ENCODE measurements at regions not wholly inside any gene's neighbourhood (a gene's known extent, or its start where the extent isn't known, plus 50 kb on each side); places are given as distances from the start of the nearest gene placed in this dataset.

DNA sequence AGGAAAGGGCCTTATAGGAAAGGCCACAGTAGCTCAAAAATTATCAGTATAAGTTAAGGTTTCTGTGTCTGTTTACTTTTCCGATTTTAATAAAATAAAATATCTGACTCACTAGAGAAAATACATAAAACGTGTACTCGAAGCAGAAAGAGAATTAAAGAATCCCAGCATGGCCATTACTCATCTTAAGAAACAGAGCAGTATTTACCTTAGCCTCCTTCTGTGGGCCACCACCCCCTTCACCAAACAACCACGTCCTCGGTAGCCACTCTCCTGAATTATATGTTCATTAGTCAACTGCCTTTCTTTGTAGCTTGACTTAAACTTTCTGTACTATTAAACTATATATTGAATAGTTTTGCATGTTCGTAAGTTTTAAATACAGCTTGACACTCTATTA is 72.2 kb upstream of the SPTLC3 start:
- no peaks in the 10 kb centered on the region for H3K27me3 ChIP-seq (ENCODE audit: insufficient read depth, low read length)
- H3K79me1 ChIP-seq (ENCODE audit: insufficient read depth, low read depth, low read length, poor library complexity, severe bottlenecking) = no peaks in the 10 kb centered on the region
- H3K18ac ChIP-seq (ENCODE audit: insufficient read length, low read depth, low read length) = no peak overlapping the region
- H3K4ac ChIP-seq (ENCODE audit: low read depth, low read length) = no peak overlapping the region
- no peak overlapping the region for H2AK5ac ChIP-seq (ENCODE audit: insufficient read length, low read length)
- Mint-ChIP-seq H3K27ac (no peak overlapping the region), H3K27me3 (ENCODE audit: low read depth) (no peaks in the 10 kb centered on the region), H3K9me3 (no peaks in the 10 kb centered on the region; a peak in 1 of 5 replicates), H3K4me3 (no peak overlapping the region), H3K36me3 (ENCODE audit: insufficient read depth in 1 of 3, low read depth in 3 of 3) (no peaks in the 10 kb centered on the region), H3K4me1 (0 out of 4 replicates have a peak, but pooled peaks cover 0 to 7% of the 10 kb centered on the region in 2 experiments)
- H3K9me3 ChIP-seq (ENCODE audit: control insufficient read depth, low read depth, low read length) = no peaks in the 10 kb centered on the region
- H2BK15ac ChIP-seq (ENCODE audit: low read depth, low read length) = no peak overlapping the region
- H3K4me1 ChIP-seq (ENCODE audit: insufficient read depth, low read length) = no peaks in the 10 kb centered on the region
- H3K56ac ChIP-seq (ENCODE audit: insufficient read length, low read depth, low read length) = no peak overlapping the region
- no peak overlapping the region for H2BK5ac ChIP-seq (ENCODE audit: insufficient read length, low read length)
- DNase-seq = no peak
- no peaks in the 10 kb centered on the region for H4K20me1 ChIP-seq (ENCODE audit: control insufficient read depth, insufficient read depth, insufficient read length)
- no peaks in the 10 kb centered on the region for H3K79me2 ChIP-seq (ENCODE audit: insufficient read depth, low read length)
- H3K23ac ChIP-seq (ENCODE audit: insufficient read length, low read depth, low read length) = no peak overlapping the region
- H3K23me2 ChIP-seq (ENCODE audit: insufficient read length, low read depth, low read length, poor library complexity, severe bottlenecking) = no peaks in the 10 kb centered on the region
- H3K9ac ChIP-seq (ENCODE audit: extremely low read depth, insufficient read length, low read length) = no peak overlapping the region
- H2BK120ac ChIP-seq (ENCODE audit: low read depth, low read length, poor library complexity, severe bottlenecking) = no peak overlapping the region
- H3T11ph ChIP-seq (ENCODE audit: low read length) = no peak overlapping the region
- WGBS (ENCODE audit: extremely low coverage, insufficient read length, low lambda C conversion rate) = no CpG with 5 or more reads among the region's 6 CpGs
- H4K8ac ChIP-seq (replicated peaks; ENCODE audit: insufficient read length, low read depth, low read length) = no peak overlapping the region
- H3K14ac ChIP-seq (ENCODE audit: insufficient read depth, low read length) = no peak overlapping the region
- H4K5ac ChIP-seq (ENCODE audit: insufficient read length, low read depth, low read length) = no peak overlapping the region
- H3K4me2 ChIP-seq (ENCODE audit: insufficient read depth, insufficient read length, low read length) = no peak overlapping the region
- H2AFZ ChIP-seq (ENCODE audit: low read length) = no peak overlapping the region
- TF ChIP-seq, protein P1, sequence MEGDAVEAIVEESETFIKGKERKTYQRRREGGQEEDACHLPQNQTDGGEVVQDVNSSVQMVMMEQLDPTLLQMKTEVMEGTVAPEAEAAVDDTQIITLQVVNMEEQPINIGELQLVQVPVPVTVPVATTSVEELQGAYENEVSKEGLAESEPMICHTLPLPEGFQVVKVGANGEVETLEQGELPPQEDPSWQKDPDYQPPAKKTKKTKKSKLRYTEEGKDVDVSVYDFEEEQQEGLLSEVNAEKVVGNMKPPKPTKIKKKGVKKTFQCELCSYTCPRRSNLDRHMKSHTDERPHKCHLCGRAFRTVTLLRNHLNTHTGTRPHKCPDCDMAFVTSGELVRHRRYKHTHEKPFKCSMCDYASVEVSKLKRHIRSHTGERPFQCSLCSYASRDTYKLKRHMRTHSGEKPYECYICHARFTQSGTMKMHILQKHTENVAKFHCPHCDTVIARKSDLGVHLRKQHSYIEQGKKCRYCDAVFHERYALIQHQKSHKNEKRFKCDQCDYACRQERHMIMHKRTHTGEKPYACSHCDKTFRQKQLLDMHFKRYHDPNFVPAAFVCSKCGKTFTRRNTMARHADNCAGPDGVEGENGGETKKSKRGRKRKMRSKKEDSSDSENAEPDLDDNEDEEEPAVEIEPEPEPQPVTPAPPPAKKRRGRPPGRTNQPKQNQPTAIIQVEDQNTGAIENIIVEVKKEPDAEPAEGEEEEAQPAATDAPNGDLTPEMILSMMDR (conservative IDR thresholded peaks at IDR 0.05) = no peak
- H2BK20ac ChIP-seq (ENCODE audit: low read depth, low read length, poor library complexity, severe bottlenecking) = no peak overlapping the region
- H4K91ac ChIP-seq (ENCODE audit: insufficient read length, low read depth, low read length) = no peak overlapping the region
- no peak overlapping the region for H3K27ac ChIP-seq (ENCODE audit: insufficient read length, low read depth, low read length)
- no peak overlapping the region for H2BK12ac ChIP-seq (ENCODE audit: insufficient read length, low read depth, low read length)
